GM12891 (cell line): ENCODE measurements at regions not wholly inside any gene's neighbourhood (a gene's known extent, or its start where the extent isn't known, plus 50 kb on each side); places are given as distances from the start of the nearest gene placed in this dataset.

Experiments used
- PAX5 ChIP-seq: IDR thresholded peaks from 2 replicates; pipeline ENCODE4 v1.6.1; 2011; ENCODE audit warnings: low read length, moderate library complexity, mild to moderate bottlenecking; ENCODE audit not compliant: insufficient read depth, severe bottlenecking
- POLR2A ChIP-seq: IDR thresholded peaks from 2 replicates; pipeline ENCODE4 v1.6.1; 2011; ENCODE audit warnings: low read depth, low read length, control low read depth
- POLR2AphosphoS5 ChIP-seq: IDR thresholded peaks from 2 replicates; pipeline ENCODE4 v1.6.1; 2011; ENCODE audit warnings: low read depth, low read length, control low read depth
- SPI1 ChIP-seq: IDR thresholded peaks from 2 replicates; pipeline ENCODE4 v1.6.1; 2011; ENCODE audit warnings: low read depth, low read length, control low read depth
- TAF1 ChIP-seq: IDR thresholded peaks from 2 replicates; pipeline ENCODE4 v1.6.1; 2011; ENCODE audit warnings: low read depth, low read length, control low read depth

DNA sequence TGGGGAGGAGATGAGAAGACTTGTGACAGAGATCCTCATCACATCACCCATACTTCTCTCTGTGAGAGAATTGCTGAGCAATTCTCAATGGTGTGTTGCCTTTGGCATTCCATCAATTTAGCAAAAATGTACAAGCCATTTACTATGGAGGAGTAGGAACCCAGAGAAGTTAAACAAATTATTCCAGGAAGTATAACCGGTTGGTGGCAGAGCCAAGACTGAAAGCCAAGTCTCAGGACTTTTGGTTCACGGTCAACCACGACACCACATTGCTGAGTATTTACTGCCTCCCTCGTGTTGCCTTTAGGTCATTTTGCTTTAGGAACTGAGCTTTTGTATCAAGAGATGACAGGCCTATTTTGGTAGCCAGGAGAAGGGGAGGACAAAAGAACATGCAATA is 88.0 kb upstream of the ELMO1 start:
- TF ChIP-seq POLR2AphosphoS5 (no peak), POLR2A (no peak), TAF1 (no peak), SPI1 (no peak), PAX5 (no peak)
